HCT116 (cell line): ENCODE measurements at regions not wholly inside any gene's neighbourhood (a gene's known extent, or its start where the extent isn't known, plus 50 kb on each side); places are given as distances from the start of the nearest gene placed in this dataset.
"Not testable (repeated sequence)": the region's sequence is repeated elsewhere in the genome, so short reads cannot be mapped to it uniquely, and the experiment has no call there.

Experiments
- ATAC-seq: fragments of 200-7000 bp; cut with Tn5 transposase; 2 replicates; pipeline ENCODE4 v1.9.1; 2020; ENCODE audit warnings: mild to moderate bottlenecking, moderate library complexity
- BruUV-seq: library from RNA; stranded (reverse); fragments of 400-500 nt; replicated peaks from 2 replicates; lab custom pipeline; 2021; lab: Mats Ljungman, UMichigan
- CTCF ChIA-PET: fragments of 300-600 bp; sonication (Branson Sonifier 250); formaldehyde crosslinking; loops from one replicate; lab custom pipeline; 2021; ENCODE audit warnings: antibody characterized with exemption; lab: Charles Lee
- POLR2A ChIA-PET: fragments of 300-600, 350-600 bp; sonication (Branson Sonifier 250); formaldehyde crosslinking; loops from one replicate; lab custom pipeline; 2021; ENCODE audit warnings: antibody characterized with exemption; lab: Charles Lee
- RAD21 ChIA-PET, 2 experiments: fragments of 300-600 bp; sonication (Branson Sonifier 250); formaldehyde crosslinking; loops; one replicate each; lab custom pipeline; 2023; ENCODE audit warnings: low total read pairs in 2 of 2; ENCODE audit not compliant: uncharacterized antibody in 2 of 2, unreplicated experiment in 2 of 2, low non-redundant PET in 1 of 2; lab: Charles Lee
- DNase-seq: peaks from one replicate; pipeline ENCODE4 v3.0.0-alpha.2; 2010; ENCODE audit warnings: low read depth, low spot score
- H2AFZ ChIP-seq: fragments of 200-600 bp; shearing (Covaris generic), sonication (generic); 2 replicates; pipeline ENCODE4 v1.6.1; 2017; ENCODE audit warnings: low read depth, mixed run types, mixed read lengths, antibody characterized with exemption, low read length; ENCODE audit not compliant: poor library complexity, severe bottlenecking
- H3K27ac ChIP-seq: 2 replicates; pipeline ENCODE4 v1.5.1; 2012; ENCODE audit warnings: low read depth, low read length
- H3K27me3 ChIP-seq: fragments of 200-600 bp; sonication (generic); 2 replicates; pipeline ENCODE4 v1.6.1; 2016; ENCODE audit warnings: mixed run types, low read length, mixed read lengths; ENCODE audit not compliant: insufficient read depth
- H3K36me3 ChIP-seq, 2 experiments: fragments of 200-500 bp in 1 of 2; fragments of 200-600 bp in 1 of 2; sonication (Bioruptor generic) in 1 of 2; sonication (generic) in 1 of 2; 2 replicates each; pipeline versions ENCODE4 v1.5.1 to v1.6.1; 2014 to 2016; ENCODE audit warnings: low read length in 2 of 2, inconsistent platforms in 1 of 2, mixed read lengths in 1 of 2, mixed run types in 1 of 2; ENCODE audit not compliant: insufficient read depth in 2 of 2, control insufficient read depth in 1 of 2
- H3K4me1 ChIP-seq, 2 experiments: fragments of 200-600 bp in 1 of 2; sonication (generic) in 1 of 2; 2 replicates each; pipeline versions ENCODE4 v1.5.1 to v1.6.1; 2012 to 2017; ENCODE audit warnings: low read length in 2 of 2, inconsistent platforms in 1 of 2, mild to moderate bottlenecking in 1 of 2, mixed read lengths in 1 of 2, mixed run types in 1 of 2, moderate library complexity in 1 of 2; ENCODE audit not compliant: insufficient read depth in 2 of 2, control insufficient read depth in 1 of 2
- H3K4me2 ChIP-seq: fragments of 200-600 bp; sonication (generic); 2 replicates; pipeline ENCODE4 v1.6.1; 2017; ENCODE audit warnings: mixed run types, low read length, mixed read lengths
- H3K4me3 ChIP-seq, 2 experiments: fragments of 200-600 bp in 1 of 2; sonication (generic) in 1 of 2; replicated peaks in 1 of 2; 2 replicates each; pipeline ENCODE4 v1.5.1; 2011 to 2016; ENCODE audit warnings: low read length in 2 of 2, control low read depth in 1 of 2, low read depth in 1 of 2, mild to moderate bottlenecking in 1 of 2, mixed read lengths in 1 of 2, mixed run types in 1 of 2
- H3K79me2 ChIP-seq: fragments of 200-600 bp; sonication (generic); 2 replicates; pipeline ENCODE4 v1.6.1; 2017; ENCODE audit warnings: mild to moderate bottlenecking, mixed run types, low read length, moderate library complexity, mixed read lengths; ENCODE audit not compliant: insufficient read depth
- H3K9ac ChIP-seq: fragments of 200-600 bp; sonication (generic); 2 replicates; pipeline ENCODE4 v1.6.1; 2016; ENCODE audit warnings: low read length, mixed read lengths
- H3K9me2 ChIP-seq: fragments of 200-600 bp; sonication (generic), shearing (Covaris generic); 2 replicates; pipeline ENCODE4 v1.6.1; 2017; ENCODE audit warnings: mixed run types, mild to moderate bottlenecking, moderate library complexity; ENCODE audit not compliant: insufficient read depth
- H3K9me3 ChIP-seq, 2 experiments: fragments of 200-500 bp in 1 of 2; fragments of 200-600 bp in 1 of 2; sonication (Bioruptor generic) in 1 of 2; sonication (generic) in 1 of 2; 2 replicates each; pipeline ENCODE4 v1.6.1; 2014 to 2017; ENCODE audit warnings: low read length in 2 of 2, mixed read lengths in 2 of 2, inconsistent platforms in 1 of 2, low read depth in 1 of 2, mild to moderate bottlenecking in 1 of 2, mixed run types in 1 of 2, moderate library complexity in 1 of 2; ENCODE audit not compliant: control insufficient read depth in 1 of 2, insufficient read depth in 1 of 2
- H4K20me1 ChIP-seq: fragments of 200-600 bp; sonication (generic), shearing (Covaris generic); 2 replicates; pipeline ENCODE4 v1.6.1; 2017; ENCODE audit warnings: mixed run types, mild to moderate bottlenecking, moderate library complexity; ENCODE audit not compliant: insufficient read depth
- CBX3 ChIP-seq: IDR thresholded peaks from 2 replicates; pipeline ENCODE4 v1.6.1; 2012; ENCODE audit warnings: low read depth
- EGR1 ChIP-seq: IDR thresholded peaks from 2 replicates; pipeline ENCODE4 v1.6.1; 2012; ENCODE audit warnings: low read depth
- ELF1 ChIP-seq: IDR thresholded peaks from 2 replicates; pipeline ENCODE4 v1.6.1; 2012; ENCODE audit warnings: low read depth, borderline replicate concordance
- EZH2 ChIP-seq: fragments of 200-600 bp; sonication (generic); IDR thresholded peaks from 2 replicates; pipeline ENCODE4 v1.6.1; 2017; ENCODE audit warnings: antibody characterized with exemption, mixed run types
- JUND ChIP-seq: IDR thresholded peaks from 2 replicates; pipeline ENCODE4 v1.6.1; 2012
- POLR2A ChIP-seq: IDR thresholded peaks from 2 replicates; pipeline ENCODE4 v1.7.0; 2011; ENCODE audit warnings: borderline replicate concordance; ENCODE audit not compliant: insufficient read depth, insufficient read length; ENCODE audit errors: extremely low read depth
- POLR2AphosphoS5 ChIP-seq: IDR thresholded peaks from 2 replicates; pipeline ENCODE4 v1.6.1; 2011; ENCODE audit warnings: mild to moderate bottlenecking, low read depth, low read length, moderate library complexity
- SP1 ChIP-seq: IDR thresholded peaks from 2 replicates; pipeline ENCODE4 v1.6.1; 2012; ENCODE audit warnings: low read depth
- SRF ChIP-seq: IDR thresholded peaks from 2 replicates; pipeline ENCODE4 v1.6.1; 2012; ENCODE audit warnings: low read depth
- TCF7L2 ChIP-seq: IDR thresholded peaks from 2 replicates; pipeline ENCODE4 v1.7.0; 2011; ENCODE audit warnings: borderline replicate concordance, inconsistent platforms; ENCODE audit not compliant: insufficient read depth, insufficient read length; ENCODE audit errors: extremely low read depth
- YY1 ChIP-seq: IDR thresholded peaks from 2 replicates; pipeline ENCODE4 v1.6.1; 2011; ENCODE audit warnings: low read length, low read depth, moderate library complexity, mild to moderate bottlenecking; ENCODE audit not compliant: insufficient replicate concordance; ENCODE audit errors: extremely low read depth
- intact Hi-C: fragments of 100-400 bp; cut with micrococcal nuclease; formaldehyde crosslinking; loops from 2 replicates; pipeline ENCODE4 v1.10.0; 2022
- TF ChIP-seq, protein P1 (sequence below), 3 experiments: fragments of 200-600 bp in 1 of 3; sonication (generic) in 1 of 3; IDR thresholded peaks in 2 of 3; conservative IDR thresholded peaks in 1 of 3; 2 replicates each; pipeline ENCODE4 v1.5.1; 2012 to 2017; ENCODE audit warnings: low read depth in 2 of 3, low read length in 2 of 3, antibody characterized with exemption in 1 of 3, borderline replicate concordance in 1 of 3, control low read depth in 1 of 3, mild to moderate bottlenecking in 1 of 3, mixed read lengths in 1 of 3, mixed run types in 1 of 3, moderate library complexity in 1 of 3; ENCODE audit not compliant: insufficient read depth in 1 of 3
- TF ChIP-seq, protein P2 (sequence below): IDR thresholded peaks from 2 replicates; pipeline ENCODE4 v1.6.1; 2012
- TF ChIP-seq, protein P3 (sequence below): IDR thresholded peaks from 2 replicates; pipeline ENCODE4 v1.6.1; 2012

DNA sequence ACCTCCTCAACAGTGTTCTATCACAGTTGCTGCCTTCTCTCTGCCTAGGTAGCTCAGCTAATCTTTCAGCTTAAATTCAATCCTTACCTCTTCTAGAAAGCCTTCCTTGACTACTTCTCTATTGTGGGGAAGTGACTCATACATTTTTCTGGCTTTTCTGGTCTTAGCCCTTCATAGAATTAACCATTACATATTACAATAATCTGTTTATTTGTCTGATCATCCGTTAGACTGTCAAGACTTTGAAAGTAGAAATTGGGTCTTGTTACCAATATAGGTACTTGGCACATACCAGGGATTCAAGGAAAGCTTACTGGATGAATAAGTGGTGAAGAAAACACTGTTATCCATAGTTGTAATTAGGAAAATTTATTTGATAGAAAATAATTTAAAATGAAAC is 89.6 kb downstream of the FANCF start:
- H3K4me3 ChIP-seq: no peak overlapping the region
- no peaks in the 10 kb centered on the region; the same call in 1 of the 2 replicates for H4K20me1 ChIP-seq
- no peaks in the 10 kb centered on the region for H3K9me3 ChIP-seq
- H3K4me2 ChIP-seq: no peak overlapping the region
- ChIA-PET CTCF (no interaction called here), RAD21 (no interaction called here), POLR2A (no interaction called here)
- ATAC-seq (no peak), DNase-seq (no peak)
- no TSS peak for BruUV-seq
- H3K9me2 ChIP-seq: no peaks in the 10 kb centered on the region
- H3K9ac ChIP-seq: no peak overlapping the region
- no peaks in the 10 kb centered on the region for H3K4me1 ChIP-seq
- H3K36me3 ChIP-seq: no peaks in the 10 kb centered on the region
- H3K27me3 ChIP-seq: no peaks in the 10 kb centered on the region
- intact Hi-C loops: no loop called here
- no peak overlapping the region for H2AFZ ChIP-seq
- no peak overlapping the region for H3K27ac ChIP-seq
- no peaks in the 10 kb centered on the region for H3K79me2 ChIP-seq
- TF ChIP-seq JUND (no peak), SRF (no peak), CBX3 (no peak), EZH2 (no peak), TCF7L2 (no peak), ELF1 (no peak), SP1 (no peak), POLR2A (no peak), EGR1 (no peak), YY1 (no peak), POLR2AphosphoS5 (no peak)
- TF ChIP-seq, protein P1, sequence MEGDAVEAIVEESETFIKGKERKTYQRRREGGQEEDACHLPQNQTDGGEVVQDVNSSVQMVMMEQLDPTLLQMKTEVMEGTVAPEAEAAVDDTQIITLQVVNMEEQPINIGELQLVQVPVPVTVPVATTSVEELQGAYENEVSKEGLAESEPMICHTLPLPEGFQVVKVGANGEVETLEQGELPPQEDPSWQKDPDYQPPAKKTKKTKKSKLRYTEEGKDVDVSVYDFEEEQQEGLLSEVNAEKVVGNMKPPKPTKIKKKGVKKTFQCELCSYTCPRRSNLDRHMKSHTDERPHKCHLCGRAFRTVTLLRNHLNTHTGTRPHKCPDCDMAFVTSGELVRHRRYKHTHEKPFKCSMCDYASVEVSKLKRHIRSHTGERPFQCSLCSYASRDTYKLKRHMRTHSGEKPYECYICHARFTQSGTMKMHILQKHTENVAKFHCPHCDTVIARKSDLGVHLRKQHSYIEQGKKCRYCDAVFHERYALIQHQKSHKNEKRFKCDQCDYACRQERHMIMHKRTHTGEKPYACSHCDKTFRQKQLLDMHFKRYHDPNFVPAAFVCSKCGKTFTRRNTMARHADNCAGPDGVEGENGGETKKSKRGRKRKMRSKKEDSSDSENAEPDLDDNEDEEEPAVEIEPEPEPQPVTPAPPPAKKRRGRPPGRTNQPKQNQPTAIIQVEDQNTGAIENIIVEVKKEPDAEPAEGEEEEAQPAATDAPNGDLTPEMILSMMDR (IDR thresholded peaks at IDR 0.05 in 2 of 3, conservative IDR thresholded peaks at IDR 0.05 in 1 of 3; ENCODE audit: borderline replicate concordance in 1 of 3, insufficient read depth in 1 of 3, low read depth in 2 of 3, low read length in 2 of 3): no peak
- TF ChIP-seq, protein P2, sequence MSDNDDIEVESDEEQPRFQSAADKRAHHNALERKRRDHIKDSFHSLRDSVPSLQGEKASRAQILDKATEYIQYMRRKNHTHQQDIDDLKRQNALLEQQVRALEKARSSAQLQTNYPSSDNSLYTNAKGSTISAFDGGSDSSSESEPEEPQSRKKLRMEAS: no peak
- TF ChIP-seq, protein P3, sequence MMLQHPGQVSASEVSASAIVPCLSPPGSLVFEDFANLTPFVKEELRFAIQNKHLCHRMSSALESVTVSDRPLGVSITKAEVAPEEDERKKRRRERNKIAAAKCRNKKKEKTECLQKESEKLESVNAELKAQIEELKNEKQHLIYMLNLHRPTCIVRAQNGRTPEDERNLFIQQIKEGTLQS: no peak

DNA sequence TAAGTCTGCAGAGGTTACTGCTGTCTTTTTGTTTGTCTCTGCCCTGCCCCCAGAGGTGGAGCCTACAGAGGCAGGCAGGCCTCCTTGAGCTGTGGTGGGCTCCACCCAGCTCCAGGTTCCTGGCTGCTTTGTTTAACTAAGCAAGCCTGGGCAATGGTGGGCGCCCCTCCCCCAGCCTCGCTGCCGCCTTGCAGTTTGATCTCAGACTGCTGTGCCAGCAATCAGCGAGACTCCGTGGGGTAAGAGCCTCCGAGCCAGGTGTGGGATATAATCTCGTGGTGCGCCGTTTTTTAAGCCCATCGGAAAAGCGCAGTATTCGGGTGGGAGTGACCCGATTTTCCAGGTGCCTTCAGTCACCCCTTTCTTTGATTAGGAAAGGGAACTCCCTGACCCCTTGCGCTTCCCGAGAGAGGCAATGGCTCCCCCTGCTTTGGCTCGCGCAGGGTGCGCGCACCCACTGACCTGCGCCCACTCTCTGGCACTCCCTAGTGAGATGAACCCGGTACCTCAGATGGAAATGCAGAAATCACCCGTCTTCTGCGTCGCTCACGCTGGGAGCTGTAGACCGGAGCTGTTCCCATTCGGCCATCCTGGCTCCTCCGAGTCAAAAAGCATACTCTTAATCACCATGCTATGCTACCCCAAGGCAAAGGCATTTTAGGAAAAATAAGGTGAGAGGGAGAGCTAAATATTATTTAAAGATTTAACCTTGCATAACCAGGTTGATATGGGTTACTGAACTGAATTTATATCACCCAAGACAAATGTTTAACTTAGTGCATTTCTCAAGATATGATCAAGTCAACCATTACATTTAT is 96.8 kb downstream of the FANCF start:
- ATAC-seq, H2AFZ ChIP-seq, H3K9ac ChIP-seq, POLR2A ChIA-PET, H3K4me2 ChIP-seq, RAD21 ChIA-PET, H3K4me1 ChIP-seq, H3K27me3 ChIP-seq, H3K4me3 ChIP-seq, BruUV-seq, CTCF ChIA-PET, DNase-seq, H3K79me2 ChIP-seq, H4K20me1 ChIP-seq, H3K27ac ChIP-seq, H3K9me3 ChIP-seq, H3K36me3 ChIP-seq, H3K9me2 ChIP-seq: not testable (repeated sequence)
- intact Hi-C loops: loop anchor here (10.0 kb wide), 1 partner anchor 64 kb away; no protein-coding TSS in a partner anchor
